GM19240 (cell line): ENCODE measurements at regions not wholly inside any gene's neighbourhood (a gene's known extent, or its start where the extent isn't known, plus 50 kb on each side); places are given as distances from the start of the nearest gene placed in this dataset.

Source experiments
- DNase-seq: peaks from one replicate; pipeline ENCODE4 v3.0.0; 2011; ENCODE audit warnings: low spot score; ENCODE audit not compliant: insufficient read length

DNA sequence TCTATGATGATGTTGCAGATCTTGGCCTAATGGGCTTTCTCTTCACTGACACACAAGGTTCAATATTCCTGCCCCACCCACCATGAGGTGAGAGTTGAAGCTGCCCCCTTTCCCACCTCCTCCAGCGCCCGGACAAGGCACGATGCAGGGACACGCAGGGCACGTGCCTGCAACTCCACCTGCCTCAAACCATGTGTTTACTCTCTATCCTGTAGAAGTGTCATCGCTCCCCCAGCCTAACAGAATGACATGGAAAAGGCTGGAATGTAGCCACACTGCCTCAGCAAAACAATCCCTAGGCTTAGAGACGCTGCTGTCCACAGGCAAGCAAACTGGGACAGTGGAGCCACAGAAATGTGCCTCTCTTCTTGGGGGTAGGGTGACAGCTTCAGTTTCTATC lies 92.9 kb upstream of the SOD1 start:
- no peak for DNase-seq

DNA sequence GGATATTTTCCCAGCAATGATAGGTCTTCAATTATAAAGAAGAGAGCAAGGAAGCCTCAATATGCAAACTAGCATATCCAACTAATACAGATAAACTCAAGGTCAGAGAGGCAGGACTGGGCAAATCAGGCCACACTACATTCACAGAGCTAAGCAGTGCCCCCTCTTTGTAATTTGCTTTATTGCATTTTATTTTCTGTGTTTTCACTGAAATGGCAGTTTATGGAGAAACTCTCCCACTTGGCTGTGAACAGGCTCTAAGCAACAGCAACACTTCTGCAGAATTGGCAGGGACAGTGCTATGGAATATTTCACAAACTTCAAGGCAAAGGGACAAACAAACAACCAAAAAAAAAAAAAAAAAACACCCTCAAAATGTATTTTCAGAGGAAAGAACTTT lies 93.4 kb upstream of the SOD1 start:
- DNase-seq: no peak

DNA sequence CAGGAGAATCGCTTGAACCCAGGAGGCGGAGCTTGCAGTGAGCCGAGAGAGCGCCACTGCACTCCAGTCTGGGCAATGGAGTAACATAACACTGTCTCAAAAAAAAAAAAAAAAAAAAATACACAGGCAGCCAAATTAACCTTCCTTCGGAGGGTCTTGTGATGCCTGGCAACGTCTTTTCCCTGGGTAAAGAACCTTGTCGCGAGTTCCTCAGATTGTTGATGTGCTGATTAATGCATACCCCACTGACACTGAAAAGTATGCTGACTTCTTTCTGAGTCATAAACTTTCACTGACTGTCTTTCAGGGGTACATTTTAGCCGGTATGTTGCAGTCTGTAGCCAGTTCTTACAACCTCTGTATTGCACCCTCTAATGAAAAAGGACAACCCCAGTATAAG lies 95.1 kb upstream of the SOD1 start:
- DNase-seq: no peak

DNA sequence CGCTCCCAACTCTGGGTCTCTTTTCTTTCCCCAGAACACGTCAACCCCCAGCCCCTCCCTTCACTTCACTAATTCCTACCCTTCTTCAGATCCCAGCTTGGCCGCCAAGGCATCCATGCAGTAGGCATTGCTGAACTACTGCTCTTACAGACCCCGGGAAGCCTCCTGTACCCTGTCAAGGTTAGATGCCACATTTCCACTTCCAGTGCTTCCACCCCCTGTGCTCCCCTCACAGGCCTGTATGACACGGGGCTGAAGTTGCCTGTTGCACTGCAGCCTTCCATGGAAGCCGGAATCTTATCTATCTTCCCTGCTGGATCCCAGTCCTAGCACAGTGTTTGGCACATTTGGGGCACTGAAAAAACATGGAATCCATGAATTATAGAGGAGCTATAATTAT lies 99.0 kb upstream of the SOD1 start:
- no peak for DNase-seq

DNA sequence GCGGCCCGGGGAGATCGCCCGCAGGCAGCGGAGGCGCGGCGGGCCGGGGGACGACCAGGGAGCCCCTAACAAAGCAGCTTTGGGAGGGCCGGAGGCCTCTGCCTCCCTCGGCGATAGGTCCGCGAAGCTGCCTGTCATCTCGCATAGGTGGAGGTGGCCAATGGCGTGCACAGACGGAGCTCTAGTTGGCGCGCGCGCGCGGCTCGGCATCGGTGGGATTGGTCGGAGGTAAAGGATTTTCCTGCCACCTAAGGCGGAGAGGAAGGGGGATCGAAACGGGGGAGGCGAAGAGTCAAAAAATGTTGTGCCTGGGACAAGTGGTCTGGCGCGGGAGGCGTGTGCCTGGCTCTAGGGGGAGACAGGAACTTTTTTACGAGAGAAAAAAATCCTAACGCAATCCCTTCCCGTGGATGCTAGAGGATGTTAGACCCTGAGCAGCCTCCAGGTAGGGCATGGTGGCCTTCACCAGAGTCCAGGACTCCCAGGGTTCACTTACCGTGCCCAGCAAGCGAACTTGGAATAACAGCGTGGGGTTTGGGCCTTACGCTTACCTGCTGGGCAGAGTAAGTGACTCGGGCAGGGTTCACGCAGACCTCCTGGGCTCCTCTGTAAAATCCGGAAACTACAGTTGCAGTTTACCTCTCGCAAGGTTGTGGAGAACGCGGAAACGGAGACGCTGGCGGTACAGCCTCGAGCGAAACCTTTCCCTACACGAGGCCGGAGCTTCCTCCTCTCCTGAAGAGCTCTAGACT lies 99.9 kb upstream of the SOD1 start:
- peak; percentile 41 for DNase-seq

DNA sequence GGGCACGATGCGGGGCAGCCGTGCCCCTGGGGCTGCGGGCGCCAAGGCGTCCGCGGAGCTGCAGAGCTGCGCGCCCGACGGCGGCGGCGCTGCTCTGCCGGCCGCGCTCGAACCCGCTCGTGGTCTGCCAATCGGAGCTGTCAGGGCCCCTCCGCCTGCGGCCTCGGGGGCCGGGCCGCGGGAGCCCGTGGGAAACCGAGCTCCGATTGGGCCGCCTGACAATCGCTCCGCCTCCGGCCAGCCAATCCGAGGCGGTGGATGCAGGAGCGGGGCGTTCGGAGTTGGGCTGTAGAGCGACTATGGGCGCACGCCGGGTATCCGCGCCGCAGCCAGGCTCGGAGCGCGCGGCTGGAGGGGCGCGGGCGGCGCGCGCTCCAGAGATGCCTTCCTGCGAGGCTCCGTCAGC lies 100.5 kb upstream of the SOD1 start:
- peak; percentile 56 for DNase-seq

DNA sequence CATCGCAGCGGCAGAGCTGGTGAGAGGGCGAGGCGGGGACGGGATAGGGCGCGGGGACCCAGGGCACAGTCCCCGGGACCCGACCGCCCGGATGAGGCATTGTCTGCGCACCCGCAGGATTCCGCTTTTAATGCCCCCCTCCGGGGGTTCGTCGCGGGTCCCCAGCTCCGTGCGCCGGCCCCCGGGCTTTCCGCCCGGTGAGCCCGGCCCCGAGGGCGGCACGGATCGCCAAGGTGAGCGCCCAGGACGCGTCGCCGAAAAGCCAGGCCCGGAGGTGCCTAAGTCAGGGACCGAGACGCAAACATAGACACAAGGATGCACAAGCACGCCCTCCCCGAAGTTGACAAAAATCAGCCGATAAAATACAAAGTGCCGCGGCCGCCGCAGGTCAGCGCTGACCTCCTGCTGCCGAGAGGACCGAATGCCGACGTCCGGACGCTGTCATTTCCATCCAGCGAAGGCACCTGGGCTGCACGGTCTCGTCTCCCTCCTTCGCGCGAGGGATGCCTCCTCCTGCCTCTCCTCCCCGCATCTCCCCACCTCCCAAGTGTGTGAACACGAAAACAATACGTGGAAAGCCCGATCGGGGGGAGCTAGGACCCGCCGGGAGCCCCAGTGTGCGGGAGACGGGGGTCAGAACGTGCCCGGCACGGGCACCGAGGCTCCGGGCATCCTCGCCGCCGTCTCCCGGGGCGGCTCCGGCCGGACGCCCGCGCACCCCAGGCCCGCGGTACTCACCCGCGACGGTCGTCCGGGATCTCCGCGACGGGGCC lies 101.1 kb upstream of the SOD1 start:
- DNase-seq: no peak

DNA sequence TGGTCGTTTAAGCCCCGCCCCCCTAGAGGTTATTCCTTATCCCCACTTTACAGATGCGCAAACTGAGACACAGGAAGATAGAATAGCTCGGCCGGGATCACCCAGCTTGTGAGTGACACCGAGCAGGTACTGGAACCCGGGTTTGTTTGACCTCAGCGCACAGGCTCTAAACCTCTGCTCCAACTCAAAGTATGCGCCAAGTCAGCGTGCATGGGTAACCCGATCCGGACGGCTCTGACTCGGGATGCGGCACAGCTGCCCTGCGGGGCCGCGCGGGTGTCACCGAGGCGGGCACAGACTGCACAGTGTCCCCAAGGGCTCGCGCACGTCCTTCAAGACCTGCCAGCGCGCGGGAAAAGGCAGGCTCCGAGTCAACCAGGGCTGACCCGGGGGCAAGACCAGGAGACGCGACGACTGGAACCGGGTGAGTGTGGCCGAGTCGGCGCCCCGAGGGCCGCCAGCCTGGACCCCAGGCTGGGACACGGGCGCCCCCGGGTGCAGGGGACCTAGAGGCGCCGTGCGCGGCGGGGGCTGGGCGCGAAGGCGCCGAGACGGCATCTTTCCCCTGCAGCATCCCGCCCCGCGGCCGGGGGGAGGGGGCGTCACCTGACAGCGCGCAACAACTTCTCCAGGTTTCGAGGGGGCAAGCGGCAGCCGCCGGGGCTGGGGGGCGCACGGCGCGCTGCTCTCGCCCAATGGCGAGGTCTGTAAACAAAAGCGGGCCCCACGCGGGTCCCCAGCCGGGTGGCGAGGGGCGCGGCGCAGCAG lies 101.9 kb upstream of the SOD1 start:
- DNase-seq: no peak

DNA sequence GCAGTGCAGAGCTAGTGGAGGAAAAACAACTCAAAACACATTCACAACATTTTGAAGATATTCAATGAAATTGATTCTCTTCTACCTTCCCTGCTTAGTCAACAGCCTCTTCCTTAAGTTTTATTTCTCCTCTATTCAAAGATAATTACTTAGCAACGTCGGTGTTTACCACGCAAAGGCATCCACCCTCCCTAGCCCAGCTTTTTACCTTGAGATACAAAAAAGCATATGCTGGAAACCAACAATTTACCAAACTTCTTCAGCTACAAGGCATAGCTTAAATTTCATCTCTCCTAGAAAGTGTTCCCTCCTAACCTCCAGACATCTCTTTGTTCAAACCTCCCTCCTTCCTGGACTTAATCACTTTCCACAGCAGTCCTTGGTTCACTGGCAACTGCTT lies 102.8 kb upstream of the SOD1 start:
- DNase-seq: no peak

DNA sequence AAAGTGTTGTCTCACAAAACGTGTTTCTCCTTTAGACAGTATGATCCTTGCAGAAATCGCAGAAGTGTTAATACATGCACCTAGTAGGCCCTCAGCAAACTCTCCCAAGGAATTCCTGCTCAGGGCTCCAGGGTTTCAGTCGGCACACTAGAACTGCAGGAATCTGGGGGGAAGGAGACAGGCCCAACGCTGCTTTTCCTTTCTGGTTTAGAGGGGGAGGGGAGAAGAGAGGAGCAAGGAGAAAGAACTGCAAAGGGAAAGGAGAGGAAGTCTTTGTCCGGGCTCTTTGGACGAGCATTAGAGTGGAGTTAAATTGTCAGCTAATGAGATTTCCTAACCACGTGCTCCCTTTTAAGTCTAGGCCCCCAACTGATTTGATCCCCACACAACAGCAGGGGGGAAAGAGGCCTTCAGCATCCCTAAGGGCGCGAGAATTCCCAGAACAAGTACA lies 103.7 kb upstream of the SOD1 start:
- no peak for DNase-seq

DNA sequence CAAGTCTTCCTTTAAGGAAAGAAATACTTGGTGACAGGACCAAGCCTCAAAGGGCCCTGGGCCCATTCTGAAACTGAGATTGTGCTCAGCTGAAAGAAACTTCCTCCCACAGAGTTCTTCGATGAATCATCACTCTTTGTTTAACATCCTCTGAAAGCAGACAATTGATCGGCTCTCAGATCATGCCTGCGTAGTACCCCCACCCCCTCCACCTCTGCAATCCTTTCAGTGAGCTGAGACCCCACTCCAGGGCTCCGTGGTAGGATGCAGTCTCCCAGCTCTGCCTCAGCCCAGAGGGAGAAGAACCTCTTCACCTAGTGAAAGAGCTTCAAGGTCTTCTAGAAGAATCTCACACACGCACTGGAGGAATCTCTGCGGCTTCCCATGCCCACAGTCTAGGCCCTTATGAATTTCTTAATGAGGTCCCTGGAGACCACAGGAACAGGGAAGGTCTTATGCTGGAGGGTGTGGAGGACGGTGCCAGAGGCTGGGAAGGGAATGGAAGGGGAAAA lies 104.9 kb upstream of the SOD1 start:
- DNase-seq: peak; percentile 23

DNA sequence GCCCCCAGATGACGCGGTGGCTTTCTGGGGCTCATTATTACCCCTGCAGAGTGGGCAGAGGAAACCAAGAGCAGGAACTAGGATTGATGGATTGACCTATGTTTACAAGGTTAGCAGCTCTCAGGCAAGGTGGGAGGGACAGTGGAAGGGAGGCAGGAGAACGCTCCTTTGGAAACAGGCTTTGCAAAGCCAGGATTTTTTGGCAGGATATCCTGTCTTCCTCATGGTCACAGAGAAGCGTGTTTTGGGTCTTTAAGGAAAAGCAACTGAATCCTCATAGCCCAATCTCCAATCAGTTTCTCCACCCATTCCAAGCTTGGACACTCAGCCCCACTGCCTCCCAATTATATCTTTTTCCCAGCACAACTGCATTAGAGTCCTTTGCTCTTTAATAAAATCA lies 105.6 kb upstream of the SOD1 start:
- DNase-seq: no peak

DNA sequence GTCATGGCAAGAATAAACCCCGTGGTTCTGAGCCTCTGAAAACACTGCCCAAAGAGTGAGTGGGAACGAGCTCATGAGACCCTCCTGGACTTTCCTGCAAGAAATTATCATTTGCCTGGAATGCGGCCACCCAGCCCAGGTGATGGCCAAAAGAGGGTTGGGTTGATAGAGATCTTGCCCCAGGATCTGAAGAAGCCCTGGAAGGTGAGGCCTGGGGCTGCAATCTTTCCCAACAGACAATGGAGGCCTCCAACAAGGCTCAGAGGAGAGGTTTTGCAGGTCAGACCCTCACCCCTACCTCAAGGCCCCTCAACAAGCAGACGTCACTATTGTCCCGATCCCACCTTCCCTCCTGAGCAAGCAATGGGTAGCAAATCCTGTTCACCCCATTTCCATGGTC lies 106.0 kb upstream of the SOD1 start:
- no peak for DNase-seq

DNA sequence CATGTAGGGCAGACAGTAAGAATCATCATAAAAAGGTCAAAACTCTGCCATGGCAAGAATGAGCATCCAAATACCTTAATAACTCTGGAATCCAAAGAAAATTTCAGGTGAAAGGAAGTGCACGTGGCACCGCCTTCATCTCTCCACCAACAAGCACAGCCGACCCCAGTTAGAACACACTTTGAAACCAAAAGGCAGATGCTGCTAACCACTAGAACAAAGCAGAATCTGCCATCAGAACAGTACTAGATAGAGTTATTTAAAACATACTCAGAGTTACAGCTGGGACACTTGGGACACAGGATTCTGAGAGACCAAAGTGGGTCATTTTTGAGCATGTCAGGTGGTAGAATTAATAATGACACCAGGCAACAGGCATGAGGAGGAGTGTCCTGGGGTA lies 106.7 kb upstream of the SOD1 start:
- no peak for DNase-seq

DNA sequence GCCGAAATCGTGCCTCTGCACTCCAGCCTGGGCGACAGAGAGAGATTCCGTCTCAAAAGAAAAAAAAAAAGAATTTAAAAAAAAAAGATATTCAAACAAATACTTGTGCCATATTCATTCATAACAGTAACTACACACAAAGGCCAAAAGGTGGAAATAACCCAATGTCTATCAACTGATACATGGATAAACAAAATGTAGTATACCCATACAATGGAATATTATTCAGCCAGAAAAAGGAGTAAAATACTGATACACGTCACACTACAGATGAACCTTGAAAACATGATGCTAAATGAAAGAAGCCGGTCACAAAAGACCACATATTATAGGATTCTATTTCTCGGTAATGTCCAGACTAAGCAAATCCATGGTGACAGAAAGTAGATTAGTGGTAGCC lies 109.4 kb upstream of the SOD1 start:
- DNase-seq: no peak

DNA sequence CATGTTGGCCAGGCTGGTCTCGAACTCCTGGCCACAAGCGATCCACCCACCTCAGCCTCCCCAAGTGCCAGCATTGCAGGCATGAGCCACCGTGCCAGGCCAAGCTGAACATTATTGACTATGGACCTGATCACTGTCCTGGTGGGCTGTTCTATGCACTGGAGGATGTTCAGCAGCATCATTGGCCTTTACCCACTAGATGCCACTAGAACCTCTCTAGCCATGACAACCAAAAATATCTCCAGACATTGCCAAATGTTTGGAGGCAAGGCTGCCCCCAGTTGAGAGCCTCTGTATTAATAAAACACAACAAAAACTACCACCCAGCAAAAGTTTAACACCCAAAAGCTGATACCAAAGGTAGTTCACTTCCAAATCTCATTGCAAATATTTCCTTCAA lies 110.8 kb upstream of the SOD1 start:
- DNase-seq: no peak

DNA sequence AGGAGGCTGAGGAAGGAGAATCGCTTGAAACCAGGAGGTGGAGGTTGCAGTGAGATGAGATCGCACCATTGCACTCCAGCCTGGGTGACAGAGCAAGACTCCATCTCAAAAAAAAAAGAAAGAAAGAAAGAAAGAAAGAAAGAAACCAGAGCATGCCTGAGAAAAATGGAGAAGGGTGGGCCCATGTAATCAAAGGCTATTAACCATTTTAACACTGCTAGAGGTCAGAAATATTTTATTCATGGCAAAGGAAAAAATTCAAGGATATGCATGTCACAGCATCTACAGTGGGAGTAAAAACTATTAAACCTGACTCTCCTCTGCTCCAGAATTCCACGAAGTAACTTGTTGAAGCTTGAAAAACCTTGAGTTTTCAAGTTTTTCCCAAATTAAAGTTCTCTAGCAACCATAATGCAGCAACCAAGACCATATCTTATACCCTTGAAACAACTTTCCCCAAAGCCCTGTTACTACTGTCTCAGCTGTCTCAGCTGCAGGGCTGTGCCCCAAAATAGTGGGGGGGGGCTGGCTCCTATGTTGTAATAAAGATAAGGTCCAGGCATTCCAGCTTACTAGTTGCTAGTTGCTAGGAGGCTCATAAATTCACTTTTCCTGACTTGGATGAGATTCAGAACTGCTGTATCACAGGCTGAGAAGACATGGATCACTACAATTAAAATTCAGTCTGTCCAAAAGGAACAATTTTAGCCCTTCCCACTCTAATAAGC lies 112.9 kb upstream of the SOD1 start:
- DNase-seq: no peak

DNA sequence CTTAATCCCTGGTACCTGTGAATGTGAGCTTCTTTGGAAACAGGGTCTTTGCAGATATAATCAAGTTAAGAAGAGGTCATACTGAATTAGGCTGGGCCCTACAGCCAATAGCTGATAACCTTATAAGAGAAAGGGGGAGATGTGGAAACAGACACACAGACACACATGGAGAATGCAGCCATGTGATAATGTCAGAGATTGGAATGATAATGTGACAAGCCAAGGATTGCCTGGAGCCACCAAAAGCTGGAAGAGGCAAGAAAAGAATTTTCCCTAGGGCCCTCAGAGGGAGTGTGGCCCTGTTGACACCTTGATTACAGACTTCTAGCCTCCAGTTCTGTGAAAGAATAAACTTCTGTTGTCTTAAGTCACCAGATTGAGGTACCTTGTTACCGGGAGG lies 114.5 kb upstream of the SOD1 start:
- DNase-seq: no peak

DNA sequence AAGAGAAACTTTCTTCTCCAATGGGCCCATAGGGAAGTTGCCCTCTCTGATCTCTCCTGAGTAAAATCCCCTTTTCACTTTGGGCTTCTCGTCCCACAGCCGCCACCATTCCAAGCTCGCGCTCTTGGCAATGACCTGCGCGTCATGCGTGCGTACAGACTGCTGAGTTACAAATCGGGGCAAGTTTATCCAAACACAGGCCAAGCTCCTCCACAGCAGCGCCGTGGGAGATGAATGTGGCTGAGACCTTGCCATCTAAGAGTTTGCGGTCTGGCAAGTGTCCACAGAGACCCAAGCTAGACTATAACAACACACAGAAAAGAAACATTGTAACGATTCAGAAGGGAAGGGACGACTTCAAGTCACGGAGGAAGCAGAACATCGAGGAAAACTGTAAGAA lies 116.3 kb upstream of the SOD1 start:
- no peak for DNase-seq

DNA sequence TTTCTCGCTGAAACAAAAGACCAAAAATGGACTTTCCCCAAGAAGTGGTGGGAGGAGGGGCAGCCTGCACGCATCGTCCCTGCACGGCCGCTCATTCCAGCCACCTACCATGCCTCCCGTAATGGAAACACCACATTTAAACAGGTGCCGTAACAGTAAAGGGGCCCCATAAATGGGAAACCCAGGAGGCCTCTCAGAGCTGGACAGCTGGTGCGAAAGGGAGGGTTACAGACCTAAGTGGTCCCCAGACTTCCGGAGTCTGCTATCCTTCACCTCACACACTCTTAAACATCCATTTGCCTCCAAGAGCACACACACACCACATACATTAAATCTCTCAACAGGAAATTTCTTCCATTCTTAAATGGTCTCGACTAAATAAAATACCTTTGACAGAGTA lies 120.7 kb upstream of the SOD1 start:
- no peak for DNase-seq

DNA sequence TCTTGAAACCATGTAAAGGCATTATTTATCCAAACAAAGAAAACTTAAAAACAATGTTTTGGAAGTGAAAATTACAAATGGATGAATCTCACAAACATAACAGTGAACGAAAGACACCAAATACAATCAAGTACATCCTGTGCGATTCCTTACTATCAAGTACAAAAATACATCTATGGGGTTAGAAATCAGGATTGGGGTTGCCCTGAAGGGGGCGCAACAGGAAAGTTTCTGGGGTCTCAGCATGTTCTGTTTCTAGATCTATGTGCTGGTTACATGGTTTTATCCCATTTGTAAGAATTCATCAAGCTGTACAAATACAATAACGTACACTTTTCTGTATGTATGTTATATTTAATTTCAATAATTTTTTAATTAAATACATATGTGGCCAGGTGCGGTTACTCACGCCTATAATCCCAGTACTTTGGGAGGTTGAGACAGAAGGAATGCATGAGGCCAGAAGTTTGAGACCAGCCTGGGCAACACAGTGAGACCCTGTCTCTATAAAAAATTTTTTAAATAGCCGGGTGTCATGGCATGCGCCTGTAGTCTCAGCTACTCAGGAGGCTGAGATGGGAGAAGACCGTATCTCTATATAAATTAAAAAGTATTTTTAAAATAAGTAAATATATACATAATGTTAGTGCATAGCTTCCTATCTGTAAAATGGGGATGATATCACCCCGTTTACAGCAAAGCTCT lies 121.5 kb upstream of the SOD1 start:
- DNase-seq: no peak
